Liver (tissue), 8 donors: ENCODE measurements at regions not wholly inside any gene's neighbourhood (a gene's known extent, or its start where the extent isn't known, plus 50 kb on each side); places are given as distances from the start of the nearest gene placed in this dataset.

Source experiments
- DNase-seq: peaks from one replicate; pipeline ENCODE4 v3.0.0-alpha.2; 2017; ENCODE audit warnings: low spot score
- H3K27ac ChIP-seq, 2 donors: one replicate each; pipeline ENCODE4 v1.7.0; 2013; ENCODE audit warnings: inconsistent platforms in 2 of 2, low read length in 2 of 2, control low read depth in 1 of 2, low read depth in 1 of 2, mild to moderate bottlenecking in 1 of 2
- H3K27me3 ChIP-seq, 4 donors: one replicate each; pipeline versions ENCODE4 v1.6.1 to v1.7.0; 2013; ENCODE audit warnings: low read length in 3 of 4, inconsistent platforms in 1 of 4, mild to moderate bottlenecking in 1 of 4, moderate library complexity in 1 of 4; ENCODE audit not compliant: control insufficient read depth in 4 of 4, insufficient read depth in 4 of 4
- H3K36me3 ChIP-seq, 4 donors: one replicate each; pipeline versions ENCODE4 v1.6.1 to v1.7.0; 2013; ENCODE audit warnings: low read length in 3 of 4, mild to moderate bottlenecking in 3 of 4, low read depth in 1 of 4, moderate library complexity in 1 of 4; ENCODE audit not compliant: control insufficient read depth in 4 of 4, insufficient read depth in 3 of 4
- H3K4me1 ChIP-seq, 4 donors: one replicate each; pipeline versions ENCODE4 v1.6.1 to v1.7.0; 2013; ENCODE audit warnings: low read length in 3 of 4, mild to moderate bottlenecking in 3 of 4, moderate library complexity in 1 of 4; ENCODE audit not compliant: control insufficient read depth in 4 of 4, insufficient read depth in 4 of 4
- H3K4me3 ChIP-seq, 3 donors: one replicate each; pipeline versions ENCODE4 v1.6.1 to v1.7.0; 2013; ENCODE audit warnings: low read length in 3 of 3, control low read depth in 1 of 3, low read depth in 1 of 3, mild to moderate bottlenecking in 1 of 3
- H3K9ac ChIP-seq, 2 donors: one replicate each; pipeline ENCODE4 v1.7.0; 2013; ENCODE audit warnings: low read length in 2 of 2, mild to moderate bottlenecking in 2 of 2, moderate library complexity in 2 of 2, control low read depth in 1 of 2, low read depth in 1 of 2
- H3K9me3 ChIP-seq, 4 donors: one replicate each; pipeline versions ENCODE4 v1.6.1 to v1.7.0; 2013; ENCODE audit warnings: low read length in 3 of 4; ENCODE audit not compliant: control insufficient read depth in 4 of 4
- EGR1 ChIP-seq, 2 donors: IDR thresholded peaks; 2 replicates each; pipeline ENCODE4 v1.6.1; 2016 to 2018; ENCODE audit warnings: antibody characterized with exemption in 2 of 2, low read depth in 2 of 2
- FOXA1 ChIP-seq: IDR thresholded peaks from 2 replicates; pipeline ENCODE4 v1.6.1; 2016; ENCODE audit warnings: antibody characterized with exemption
- FOXA2 ChIP-seq: IDR thresholded peaks from 2 replicates; pipeline ENCODE4 v1.6.1; 2016; ENCODE audit warnings: antibody characterized with exemption
- HNF4A ChIP-seq, 2 donors: conservative IDR thresholded peaks; 2 replicates each; pipeline ENCODE4 v1.6.1; 2016; ENCODE audit warnings: antibody characterized with exemption in 2 of 2, mild to moderate bottlenecking in 2 of 2
- HNF4G ChIP-seq: IDR thresholded peaks from 2 replicates; pipeline ENCODE4 v1.6.1; 2016; ENCODE audit warnings: antibody characterized with exemption
- JUND ChIP-seq, 2 donors: IDR thresholded peaks; 2 replicates each; pipeline ENCODE4 v1.6.1; 2016; ENCODE audit warnings: antibody characterized with exemption in 2 of 2
- NR2F2 ChIP-seq: IDR thresholded peaks from 2 replicates; pipeline ENCODE4 v1.6.1; 2016; ENCODE audit warnings: antibody characterized with exemption
- RAD21 ChIP-seq, 2 donors: IDR thresholded peaks; 2 replicates each; pipeline ENCODE4 v1.6.1; 2016; ENCODE audit warnings: antibody characterized with exemption in 2 of 2, mild to moderate bottlenecking in 2 of 2
- RXRA ChIP-seq, 2 donors: IDR thresholded peaks; 2 replicates each; pipeline ENCODE4 v1.6.1; 2017 to 2018; ENCODE audit warnings: antibody characterized with exemption in 2 of 2, mild to moderate bottlenecking in 1 of 2
- SP1 ChIP-seq: IDR thresholded peaks from 2 replicates; pipeline ENCODE4 v1.6.1; 2018; ENCODE audit warnings: antibody characterized with exemption, mild to moderate bottlenecking
- TAF1 ChIP-seq: conservative IDR thresholded peaks from 2 replicates; pipeline ENCODE4 v1.6.1; 2016; ENCODE audit warnings: antibody characterized with exemption, mild to moderate bottlenecking
- YY1 ChIP-seq: IDR thresholded peaks from 2 replicates; pipeline ENCODE4 v1.6.1; 2016; ENCODE audit warnings: antibody characterized with exemption, mild to moderate bottlenecking
- WGBS: extraction: QIAGEN DNeasy Blood & Tissue Kit; methylation state at CpG from one replicate; pipeline ENCODE4 v1.1.7; 2013; 5-methylcytosine and 5-hydroxymethylcytosine counted together
- TF ChIP-seq, protein P1 (sequence below): IDR thresholded peaks from 2 replicates; pipeline ENCODE4 v1.6.1; 2016; ENCODE audit warnings: antibody characterized with exemption
- TF ChIP-seq, protein P2 (sequence below): IDR thresholded peaks from 2 replicates; pipeline ENCODE4 v1.6.1; 2016; ENCODE audit warnings: antibody characterized with exemption, mild to moderate bottlenecking
- TF ChIP-seq, protein P3 (sequence below): IDR thresholded peaks from 2 replicates; pipeline ENCODE4 v1.6.1; 2016; ENCODE audit warnings: antibody characterized with exemption
- TF ChIP-seq, protein P4 (sequence below): fragments of 150-350 bp; IDR thresholded peaks from 2 replicates; pipeline ENCODE4 v1.5.1; 2017; ENCODE audit warnings: improper control_type of control experiment, low read depth, low read length; ENCODE audit not compliant: missing input control
- TF ChIP-seq, protein P5 (sequence below): IDR thresholded peaks from 2 replicates; pipeline ENCODE4 v1.6.1; 2016; ENCODE audit warnings: antibody characterized with exemption
- donor health status: healthy.
- donor health status: healthy.
- donor health status: healthy.
- donor health status: healthy.
- donor health status: healthy.

DNA sequence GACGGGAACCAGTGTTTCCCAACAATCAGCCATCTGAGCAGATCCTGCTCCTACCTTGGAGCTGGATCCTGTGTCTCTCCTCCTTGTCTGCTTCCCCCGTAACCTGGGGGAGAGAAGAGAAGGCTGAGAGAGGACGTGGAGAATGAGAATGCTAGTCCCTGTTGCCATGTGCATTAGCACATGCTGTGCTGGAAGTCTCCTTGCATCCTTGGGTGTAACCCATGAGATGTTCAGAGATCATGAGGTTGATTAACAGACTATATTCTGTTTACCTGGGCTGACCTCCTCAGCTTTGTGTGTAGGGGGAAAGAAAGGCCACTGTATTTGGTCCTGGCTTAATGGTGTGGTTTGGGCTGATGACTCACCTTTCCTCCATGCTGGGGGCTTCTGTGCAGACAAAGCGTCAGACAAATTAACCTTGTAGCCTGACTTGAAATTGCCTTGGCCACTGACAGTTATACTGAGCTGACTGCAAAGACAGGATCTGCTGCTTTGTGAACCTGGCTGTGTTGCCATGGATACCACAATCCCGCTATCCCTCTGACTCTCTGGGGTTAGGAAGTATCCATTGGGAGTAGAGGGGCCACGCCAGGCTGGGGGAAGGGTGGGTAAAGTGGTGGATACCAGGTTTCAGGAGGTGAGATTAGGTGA, 243.7 kb upstream of the CHD6 start:
- TF ChIP-seq YY1, result no peak
- no peak for TF ChIP-seq FOXA1
- TF ChIP-seq, protein P1, sequence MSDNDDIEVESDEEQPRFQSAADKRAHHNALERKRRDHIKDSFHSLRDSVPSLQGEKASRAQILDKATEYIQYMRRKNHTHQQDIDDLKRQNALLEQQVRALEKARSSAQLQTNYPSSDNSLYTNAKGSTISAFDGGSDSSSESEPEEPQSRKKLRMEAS, result no peak
- TF ChIP-seq, protein P2, sequence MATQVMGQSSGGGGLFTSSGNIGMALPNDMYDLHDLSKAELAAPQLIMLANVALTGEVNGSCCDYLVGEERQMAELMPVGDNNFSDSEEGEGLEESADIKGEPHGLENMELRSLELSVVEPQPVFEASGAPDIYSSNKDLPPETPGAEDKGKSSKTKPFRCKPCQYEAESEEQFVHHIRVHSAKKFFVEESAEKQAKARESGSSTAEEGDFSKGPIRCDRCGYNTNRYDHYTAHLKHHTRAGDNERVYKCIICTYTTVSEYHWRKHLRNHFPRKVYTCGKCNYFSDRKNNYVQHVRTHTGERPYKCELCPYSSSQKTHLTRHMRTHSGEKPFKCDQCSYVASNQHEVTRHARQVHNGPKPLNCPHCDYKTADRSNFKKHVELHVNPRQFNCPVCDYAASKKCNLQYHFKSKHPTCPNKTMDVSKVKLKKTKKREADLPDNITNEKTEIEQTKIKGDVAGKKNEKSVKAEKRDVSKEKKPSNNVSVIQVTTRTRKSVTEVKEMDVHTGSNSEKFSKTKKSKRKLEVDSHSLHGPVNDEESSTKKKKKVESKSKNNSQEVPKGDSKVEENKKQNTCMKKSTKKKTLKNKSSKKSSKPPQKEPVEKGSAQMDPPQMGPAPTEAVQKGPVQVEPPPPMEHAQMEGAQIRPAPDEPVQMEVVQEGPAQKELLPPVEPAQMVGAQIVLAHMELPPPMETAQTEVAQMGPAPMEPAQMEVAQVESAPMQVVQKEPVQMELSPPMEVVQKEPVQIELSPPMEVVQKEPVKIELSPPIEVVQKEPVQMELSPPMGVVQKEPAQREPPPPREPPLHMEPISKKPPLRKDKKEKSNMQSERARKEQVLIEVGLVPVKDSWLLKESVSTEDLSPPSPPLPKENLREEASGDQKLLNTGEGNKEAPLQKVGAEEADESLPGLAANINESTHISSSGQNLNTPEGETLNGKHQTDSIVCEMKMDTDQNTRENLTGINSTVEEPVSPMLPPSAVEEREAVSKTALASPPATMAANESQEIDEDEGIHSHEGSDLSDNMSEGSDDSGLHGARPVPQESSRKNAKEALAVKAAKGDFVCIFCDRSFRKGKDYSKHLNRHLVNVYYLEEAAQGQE, result no peak
- no peak for TF ChIP-seq HNF4G
- TF ChIP-seq EGR1 (IDR thresholded peaks at IDR 0.05; ENCODE audit: low read depth in 2 of 2), result no peak
- TF ChIP-seq FOXA2, result no peak
- TF ChIP-seq, protein P3, sequence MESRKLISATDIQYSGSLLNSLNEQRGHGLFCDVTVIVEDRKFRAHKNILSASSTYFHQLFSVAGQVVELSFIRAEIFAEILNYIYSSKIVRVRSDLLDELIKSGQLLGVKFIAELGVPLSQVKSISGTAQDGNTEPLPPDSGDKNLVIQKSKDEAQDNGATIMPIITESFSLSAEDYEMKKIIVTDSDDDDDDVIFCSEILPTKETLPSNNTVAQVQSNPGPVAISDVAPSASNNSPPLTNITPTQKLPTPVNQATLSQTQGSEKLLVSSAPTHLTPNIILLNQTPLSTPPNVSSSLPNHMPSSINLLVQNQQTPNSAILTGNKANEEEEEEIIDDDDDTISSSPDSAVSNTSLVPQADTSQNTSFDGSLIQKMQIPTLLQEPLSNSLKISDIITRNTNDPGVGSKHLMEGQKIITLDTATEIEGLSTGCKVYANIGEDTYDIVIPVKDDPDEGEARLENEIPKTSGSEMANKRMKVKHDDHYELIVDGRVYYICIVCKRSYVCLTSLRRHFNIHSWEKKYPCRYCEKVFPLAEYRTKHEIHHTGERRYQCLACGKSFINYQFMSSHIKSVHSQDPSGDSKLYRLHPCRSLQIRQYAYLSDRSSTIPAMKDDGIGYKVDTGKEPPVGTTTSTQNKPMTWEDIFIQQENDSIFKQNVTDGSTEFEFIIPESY, result no peak
- no peak for TF ChIP-seq RAD21 (IDR thresholded peaks at IDR 0.05)
- no peak for TF ChIP-seq JUND (IDR thresholded peaks at IDR 0.05)
- no peak for TF ChIP-seq NR2F2
- TF ChIP-seq, protein P4, sequence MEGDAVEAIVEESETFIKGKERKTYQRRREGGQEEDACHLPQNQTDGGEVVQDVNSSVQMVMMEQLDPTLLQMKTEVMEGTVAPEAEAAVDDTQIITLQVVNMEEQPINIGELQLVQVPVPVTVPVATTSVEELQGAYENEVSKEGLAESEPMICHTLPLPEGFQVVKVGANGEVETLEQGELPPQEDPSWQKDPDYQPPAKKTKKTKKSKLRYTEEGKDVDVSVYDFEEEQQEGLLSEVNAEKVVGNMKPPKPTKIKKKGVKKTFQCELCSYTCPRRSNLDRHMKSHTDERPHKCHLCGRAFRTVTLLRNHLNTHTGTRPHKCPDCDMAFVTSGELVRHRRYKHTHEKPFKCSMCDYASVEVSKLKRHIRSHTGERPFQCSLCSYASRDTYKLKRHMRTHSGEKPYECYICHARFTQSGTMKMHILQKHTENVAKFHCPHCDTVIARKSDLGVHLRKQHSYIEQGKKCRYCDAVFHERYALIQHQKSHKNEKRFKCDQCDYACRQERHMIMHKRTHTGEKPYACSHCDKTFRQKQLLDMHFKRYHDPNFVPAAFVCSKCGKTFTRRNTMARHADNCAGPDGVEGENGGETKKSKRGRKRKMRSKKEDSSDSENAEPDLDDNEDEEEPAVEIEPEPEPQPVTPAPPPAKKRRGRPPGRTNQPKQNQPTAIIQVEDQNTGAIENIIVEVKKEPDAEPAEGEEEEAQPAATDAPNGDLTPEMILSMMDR, result no peak
- TF ChIP-seq, protein P5, sequence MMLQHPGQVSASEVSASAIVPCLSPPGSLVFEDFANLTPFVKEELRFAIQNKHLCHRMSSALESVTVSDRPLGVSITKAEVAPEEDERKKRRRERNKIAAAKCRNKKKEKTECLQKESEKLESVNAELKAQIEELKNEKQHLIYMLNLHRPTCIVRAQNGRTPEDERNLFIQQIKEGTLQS, result no peak
- Histone ChIP-seq H3K9me3 (peaks cover 0 to 7% (median 0%) of the 10 kb centered on the region in 4 donors), H3K4me1 (no peaks in the 10 kb centered on the region), H3K9ac (no peak overlapping the region), H3K27ac (no peak overlapping the region), H3K36me3 (no peaks in the 10 kb centered on the region), H3K4me3 (no peak overlapping the region), H3K27me3 (peaks cover 0 to 8% (median 0%) of the 10 kb centered on the region in 4 donors)
- DNase-seq, result no peak
- WGBS, result 40% methylated on average over 6 of the region's 6 CpGs

DNA sequence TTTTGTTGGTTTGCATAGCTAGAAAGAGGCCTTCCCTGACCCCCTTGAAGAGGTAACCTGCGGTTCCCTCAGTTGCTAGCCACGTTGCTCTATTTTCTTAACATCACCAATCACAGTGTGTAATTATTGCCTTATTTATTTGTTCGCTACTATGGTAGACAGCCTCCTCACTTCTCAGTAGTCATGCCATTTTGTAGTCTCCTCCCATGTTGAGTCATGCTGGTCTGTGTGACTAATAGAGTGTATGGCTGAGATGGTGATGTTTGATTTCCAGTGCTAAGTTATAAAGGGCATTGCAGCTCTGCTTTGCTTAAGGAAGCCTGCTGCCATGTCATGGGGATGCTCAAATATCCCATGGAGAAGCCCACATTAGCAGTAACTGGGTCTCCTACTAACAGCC, 236.6 kb upstream of the CHD6 start:
- 71% methylated on average over 3 of the region's 3 CpGs for WGBS
- no peak for DNase-seq
- H3K4me3 ChIP-seq, result no peak overlapping the region
- no peaks in the 10 kb centered on the region for H3K27me3 ChIP-seq
- H3K9me3 ChIP-seq, result peaks cover 0 to 3% (median 1%) of the 10 kb centered on the region in 4 donors
- no peak overlapping the region for H3K27ac ChIP-seq
- no peaks in the 10 kb centered on the region for H3K4me1 ChIP-seq
- no peak overlapping the region for H3K9ac ChIP-seq
- H3K36me3 ChIP-seq, result no peaks in the 10 kb centered on the region
- TF ChIP-seq FOXA2 (no peak), RAD21 (IDR thresholded peaks at IDR 0.05) (no peak), FOXA1 (no peak), NR2F2 (no peak), YY1 (no peak), EGR1 (IDR thresholded peaks at IDR 0.05; ENCODE audit: low read depth in 2 of 2) (no peak), HNF4A (conservative IDR thresholded peaks at IDR 0.05) (no peak), JUND (IDR thresholded peaks at IDR 0.05) (no peak), RXRA (IDR thresholded peaks at IDR 0.05) (no peak), HNF4G (no peak), SP1 (no peak), TAF1 (no peak)
- TF ChIP-seq, protein P1, result no peak
- TF ChIP-seq, protein P3, result no peak
- TF ChIP-seq, protein P5, result no peak
- TF ChIP-seq, protein P4, result no peak
